Stimulated activated CD4-positive, alpha-beta T cell treated with anti-CD3 and anti-CD28 coated beads, Interleukin-4, amount 100 ng/mL, for 1 hour (primary cell): ENCODE measurements at regions not wholly inside any gene's neighbourhood (a gene's known extent, or its start where the extent isn't known, plus 50 kb on each side); places are given as distances from the start of the nearest gene placed in this dataset.

Experiments used
- DNase-seq: peaks from one replicate; pipeline ENCODE4 v3.0.0-alpha.2; 2020

DNA sequence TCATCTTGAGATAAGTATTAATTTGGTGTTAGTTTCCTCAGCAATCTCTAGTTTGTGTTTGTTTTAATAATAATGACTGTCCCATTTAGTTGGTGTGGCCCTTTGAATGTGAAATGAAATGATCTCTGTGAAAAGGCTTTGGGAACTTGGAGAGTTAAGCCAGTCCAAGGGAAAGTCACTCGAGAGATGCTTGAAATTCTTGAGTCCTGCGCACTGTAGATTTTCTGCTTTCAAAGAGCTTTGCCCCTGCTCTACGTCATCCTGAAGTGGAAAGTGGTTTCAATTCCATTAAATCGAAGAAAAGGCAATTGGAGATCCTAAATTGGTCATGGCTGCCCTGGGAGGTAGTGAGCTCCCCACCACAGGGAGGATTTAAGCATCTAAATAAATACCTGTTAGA is 403.8 kb downstream of the ZNF536 start:
- DNase-seq: no peak

DNA sequence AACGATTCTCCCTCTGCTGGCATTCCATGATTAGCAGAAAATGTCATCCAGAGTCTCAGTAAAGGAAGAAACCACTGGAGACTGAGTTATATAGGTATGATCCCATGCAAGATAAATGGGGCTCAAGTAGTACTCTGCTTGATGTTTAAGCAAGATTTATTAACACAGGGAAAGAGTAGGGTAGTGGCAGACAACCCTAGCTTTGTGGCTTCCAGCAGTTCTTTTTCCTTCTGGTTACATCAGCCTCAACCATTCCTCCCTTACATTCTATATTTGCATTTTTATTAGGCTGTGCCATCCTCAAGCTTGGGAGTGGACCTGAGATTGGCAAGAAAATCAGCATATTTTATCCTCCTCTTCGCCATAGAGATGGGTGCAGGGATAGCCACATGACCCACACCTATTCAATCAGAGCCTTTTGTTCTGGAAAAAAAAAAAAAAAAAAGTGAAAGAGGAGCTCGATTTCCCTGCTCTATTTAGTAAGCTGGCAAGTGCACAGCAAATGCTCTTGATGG is 402.1 kb downstream of the ZNF536 start:
- DNase-seq: no peak

DNA sequence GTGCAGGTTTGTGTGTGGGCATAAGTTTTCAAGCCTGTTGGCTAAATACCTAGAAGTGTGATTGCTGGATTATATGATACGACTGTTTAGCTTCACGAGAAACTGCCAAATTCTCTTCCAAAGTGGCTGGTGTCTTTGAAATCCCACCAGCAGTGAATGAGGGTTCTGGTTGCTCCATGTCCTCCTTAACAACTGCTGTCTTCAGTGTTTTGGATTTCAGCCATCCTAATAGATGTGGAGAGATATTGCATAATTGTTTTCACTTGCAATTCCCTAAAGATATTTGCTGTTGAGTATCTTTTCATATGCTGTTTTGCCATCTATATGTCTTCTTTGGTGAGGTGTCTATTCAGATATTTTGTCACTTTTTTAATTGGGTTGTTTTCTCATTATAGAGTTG is 390.5 kb downstream of the ZNF536 start:
- DNase-seq: no peak

DNA sequence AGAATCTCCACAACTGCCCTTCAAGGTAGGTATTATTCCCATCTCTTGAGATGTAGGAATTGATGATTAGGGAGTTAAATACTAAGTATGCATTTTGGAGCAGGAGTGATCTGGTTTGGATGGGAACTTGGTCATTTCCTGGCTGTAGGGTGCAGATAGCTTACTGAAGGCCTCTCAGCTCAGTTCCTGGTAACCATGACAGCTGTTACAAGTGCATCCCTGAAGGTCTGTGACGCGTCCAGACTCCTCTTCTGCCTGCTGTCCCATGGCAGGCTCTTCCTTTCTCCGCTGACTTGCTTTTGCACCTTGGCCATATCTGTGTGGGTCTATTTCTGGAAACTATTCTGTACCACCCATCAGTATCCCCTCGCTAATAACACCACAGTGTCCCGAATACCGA is 387.8 kb downstream of the ZNF536 start:
- DNase-seq: no peak

DNA sequence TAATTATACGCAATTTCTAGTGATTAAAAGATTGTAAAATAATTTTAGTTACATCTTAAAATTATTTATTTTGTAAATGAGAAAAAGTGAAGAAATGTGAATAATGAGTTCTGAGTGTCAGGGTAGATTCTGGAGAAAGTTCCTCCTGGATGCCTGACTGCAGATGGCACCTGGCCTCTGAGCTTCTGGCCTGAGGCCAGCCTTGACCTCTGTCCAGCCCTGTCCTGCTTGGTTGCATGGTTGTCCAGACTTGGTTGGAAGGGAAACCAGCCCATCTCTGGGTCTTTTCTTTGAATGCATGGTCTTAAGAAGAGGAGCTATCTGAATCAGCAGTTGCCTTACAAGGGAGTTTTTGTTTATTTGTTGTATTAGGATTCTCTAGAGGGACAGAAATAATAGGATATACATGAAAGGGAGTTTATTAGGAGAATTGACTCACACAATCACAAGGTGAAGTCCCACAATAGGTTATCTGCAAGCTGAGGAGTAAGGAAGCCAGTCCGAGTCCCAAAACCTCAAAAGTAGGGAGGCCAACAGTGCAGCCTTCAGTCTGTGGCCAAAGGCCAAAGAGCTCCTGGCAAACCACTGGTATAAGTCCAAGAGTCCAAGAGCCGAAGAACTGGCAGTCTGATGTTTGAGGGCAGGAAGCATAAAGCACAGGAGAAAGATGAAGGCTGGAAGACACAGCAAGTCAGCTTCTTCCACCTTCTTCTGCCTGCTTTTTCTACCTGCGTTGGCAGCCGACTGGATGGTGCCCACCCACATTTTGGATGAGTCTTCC is 385.8 kb downstream of the ZNF536 start:
- no peak for DNase-seq

DNA sequence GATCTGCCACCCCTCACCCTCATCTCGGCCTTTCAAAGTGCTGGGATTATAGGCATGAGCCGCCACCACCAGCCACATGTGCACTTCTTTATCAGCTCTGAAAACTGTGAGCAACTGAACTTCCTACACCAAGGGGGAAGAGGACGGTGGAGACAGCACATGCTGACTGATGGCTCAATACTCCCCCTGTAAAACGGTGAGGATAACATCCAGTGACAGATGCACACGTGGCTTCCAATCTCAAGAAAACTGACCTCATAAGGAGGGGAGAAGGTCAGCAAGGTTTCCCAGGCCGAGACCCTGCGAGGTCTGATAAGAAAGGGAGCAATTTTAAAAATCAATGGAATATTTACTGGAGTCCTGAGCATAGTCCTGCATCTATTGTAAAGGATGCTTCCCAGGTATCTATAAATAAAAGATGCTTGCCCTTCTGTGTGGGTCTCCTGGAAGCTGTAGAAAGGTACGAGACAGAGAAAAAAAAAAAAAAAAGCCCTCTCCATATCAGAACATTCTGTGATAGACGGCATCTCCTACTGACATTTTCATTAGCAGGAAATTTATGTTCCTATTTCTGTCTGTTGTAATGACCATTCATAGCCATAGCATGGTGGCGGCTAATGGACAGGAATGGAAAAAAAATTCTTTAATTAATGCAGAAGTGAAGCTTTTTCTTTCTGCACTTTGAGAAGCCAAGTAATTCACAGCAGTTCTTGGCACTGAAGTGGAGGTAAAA is 385.1 kb downstream of the ZNF536 start:
- no peak for DNase-seq

DNA sequence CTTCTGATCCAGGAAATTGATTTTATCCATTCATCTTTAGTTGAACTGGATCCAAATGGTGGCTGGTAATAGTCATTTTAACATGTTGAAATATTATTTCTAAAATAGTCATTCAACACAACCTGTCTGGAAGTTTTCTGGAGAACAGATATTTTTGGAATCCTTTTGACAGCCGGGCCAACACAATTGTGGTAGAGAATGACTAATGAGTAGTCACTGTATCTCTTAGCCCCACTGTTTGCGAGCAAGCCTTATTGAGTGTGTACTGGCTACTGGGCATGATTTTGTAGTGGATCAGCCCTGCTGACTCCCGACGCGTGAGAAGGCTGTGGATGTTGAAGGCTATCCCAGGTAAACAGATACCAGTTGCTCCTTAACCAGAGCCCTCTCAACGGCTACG is 383.4 kb downstream of the ZNF536 start:
- DNase-seq: no peak

DNA sequence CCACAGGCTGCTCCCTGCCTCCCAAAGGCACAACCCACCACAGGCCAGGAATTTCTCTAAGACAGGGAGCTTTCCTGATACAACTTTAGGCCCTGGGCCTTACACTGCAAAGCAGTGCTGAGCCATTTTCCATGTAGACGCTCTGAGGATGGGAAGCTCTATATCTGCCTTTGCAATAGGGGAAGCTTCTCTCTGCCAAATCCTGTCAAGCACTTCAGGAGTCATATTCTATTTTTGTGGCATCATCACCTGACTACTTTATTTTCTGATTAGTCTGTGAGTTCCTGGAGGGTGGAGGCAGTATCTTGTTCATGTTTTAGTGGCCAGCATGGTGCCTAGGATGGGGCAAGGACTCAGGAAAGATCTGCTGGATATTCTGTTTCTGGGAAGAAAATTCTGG is 382.0 kb downstream of the ZNF536 start:
- no peak for DNase-seq

DNA sequence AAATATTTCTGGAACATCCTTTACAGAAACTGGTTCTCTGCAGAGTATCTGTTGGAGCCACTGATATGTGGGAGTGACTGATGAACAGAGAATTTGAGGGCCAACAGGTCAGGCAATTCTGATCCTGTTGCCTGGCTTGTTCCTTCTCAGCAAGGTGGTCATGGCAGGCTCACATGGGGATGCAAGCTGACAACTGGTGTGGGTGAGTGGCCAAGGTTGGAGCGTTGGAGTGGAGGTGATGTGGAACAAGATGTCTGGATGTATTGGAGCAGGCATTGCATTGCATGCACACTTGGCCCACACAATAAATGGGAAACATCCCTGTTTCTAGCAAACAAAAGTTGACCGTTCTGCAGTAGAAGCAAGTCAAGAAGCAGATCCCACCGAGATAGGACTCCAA is 380.7 kb downstream of the ZNF536 start:
- DNase-seq: no peak

DNA sequence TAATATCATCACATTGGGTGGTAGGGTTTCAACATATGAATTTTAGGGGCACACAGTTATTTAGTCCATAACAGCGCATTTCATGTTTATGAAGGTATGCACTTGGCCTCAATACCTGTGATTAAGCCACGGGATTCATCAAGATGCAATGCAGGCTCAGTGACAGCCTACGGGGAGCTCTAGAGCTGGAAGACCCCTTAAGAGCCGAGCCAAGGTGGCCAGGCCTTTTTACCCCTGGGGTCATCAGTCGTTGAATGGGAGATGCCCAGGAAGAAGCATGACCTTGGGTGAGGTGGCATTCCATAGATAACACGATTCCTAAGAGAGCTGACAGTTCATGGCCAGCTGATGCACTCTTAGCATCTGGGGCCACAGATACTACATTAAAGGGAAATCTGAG is 380.0 kb downstream of the ZNF536 start:
- no peak for DNase-seq

DNA sequence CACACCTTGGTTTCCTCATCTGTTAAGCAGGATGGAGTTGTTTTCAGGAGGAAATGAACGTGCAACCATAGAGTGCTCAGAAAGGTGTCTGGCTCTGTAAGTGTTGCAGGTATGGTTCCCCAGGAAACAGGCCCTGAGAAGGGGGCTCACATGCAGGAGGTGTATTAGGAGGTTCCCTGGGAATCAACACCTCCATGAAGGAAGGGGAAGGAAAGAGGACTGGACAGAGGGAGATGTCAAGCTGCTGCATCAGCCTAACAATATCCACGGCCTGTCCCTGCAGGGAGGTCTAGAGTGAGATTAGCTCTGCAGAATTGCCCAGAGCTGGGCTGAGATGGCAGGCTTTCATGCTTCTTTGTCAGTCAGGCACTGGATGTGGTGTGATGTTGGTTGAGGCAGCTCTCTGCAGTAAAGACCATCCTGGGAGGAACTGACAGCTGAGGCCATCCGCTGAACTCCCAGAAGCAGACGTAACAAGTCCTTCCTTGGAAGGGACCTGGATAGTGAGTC is 373.3 kb downstream of the ZNF536 start:
- no peak for DNase-seq

DNA sequence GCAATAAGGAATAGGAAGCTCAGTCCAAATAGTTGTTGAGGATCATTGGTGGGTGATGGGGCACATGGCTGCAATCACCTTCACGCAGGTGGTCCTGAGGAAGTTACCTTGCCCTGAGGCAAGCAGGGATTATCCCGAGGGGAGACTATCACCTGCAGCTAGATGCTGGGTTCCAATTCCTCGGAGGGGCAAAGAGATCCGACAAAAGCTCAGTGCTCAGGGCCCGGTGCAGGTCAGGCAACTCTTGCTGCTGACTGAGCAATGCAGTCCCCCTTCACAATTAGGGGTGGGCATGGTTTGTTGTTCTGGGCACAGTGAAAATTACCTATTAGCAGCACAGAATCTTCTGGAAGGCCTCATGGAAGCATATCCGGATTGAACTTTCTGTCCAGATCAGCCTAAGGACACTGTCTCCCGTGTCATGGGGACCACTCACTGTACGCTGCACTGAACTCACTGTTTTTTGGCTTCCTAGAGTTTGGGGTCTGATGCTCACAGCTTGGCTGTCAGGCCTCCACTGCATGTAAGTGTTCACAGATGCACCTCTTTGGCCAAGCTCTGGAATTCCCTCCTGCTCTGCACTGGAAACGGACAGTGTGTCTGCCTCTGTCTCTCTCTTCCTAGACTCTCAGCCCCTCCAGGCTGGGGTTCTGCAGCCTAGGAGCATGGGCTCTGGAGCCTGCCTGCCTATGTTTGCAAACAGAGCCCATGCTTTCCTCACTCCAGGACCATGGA is 372.7 kb downstream of the ZNF536 start:
- no peak for DNase-seq

DNA sequence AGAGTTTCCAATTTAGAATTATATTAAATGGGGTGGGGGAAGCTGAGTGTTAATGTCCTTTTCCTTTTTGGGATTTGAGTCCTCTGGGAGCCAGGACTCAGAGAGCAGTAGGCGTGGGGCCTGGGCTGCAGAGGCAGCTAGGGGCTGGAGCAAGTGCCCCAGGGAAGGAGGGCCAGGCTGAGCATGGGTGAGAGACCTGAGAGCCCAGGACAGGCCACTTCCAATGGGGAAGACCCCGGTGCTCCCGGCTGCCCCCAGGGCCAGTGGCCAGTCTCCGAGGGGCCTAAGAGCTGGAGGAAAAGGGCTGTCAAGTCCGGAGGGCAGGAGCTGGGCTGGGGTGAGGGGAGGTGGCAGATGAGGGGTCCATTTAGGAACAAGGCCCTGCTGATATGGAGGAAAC is 371.5 kb downstream of the ZNF536 start:
- DNase-seq: no peak

DNA sequence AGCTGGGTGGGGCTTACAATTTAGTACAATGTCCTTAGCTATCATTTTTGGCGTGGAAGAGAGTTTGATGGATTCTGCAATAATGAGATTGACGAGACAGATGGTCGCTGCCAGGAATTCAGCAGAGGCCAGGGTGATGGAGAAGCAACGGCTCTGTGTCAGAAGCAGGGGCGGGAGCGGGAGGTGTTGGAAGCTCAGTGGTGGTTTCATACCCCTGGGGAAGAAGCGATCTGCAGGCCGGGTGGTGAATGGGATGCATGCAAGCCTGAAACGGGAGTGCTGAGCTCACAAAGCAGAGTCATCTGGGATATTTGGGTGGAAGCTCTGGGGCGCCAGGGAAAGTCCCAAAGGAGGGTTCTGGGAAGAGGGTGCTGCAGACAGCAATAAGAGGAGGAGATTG is 370.8 kb downstream of the ZNF536 start:
- DNase-seq: no peak

DNA sequence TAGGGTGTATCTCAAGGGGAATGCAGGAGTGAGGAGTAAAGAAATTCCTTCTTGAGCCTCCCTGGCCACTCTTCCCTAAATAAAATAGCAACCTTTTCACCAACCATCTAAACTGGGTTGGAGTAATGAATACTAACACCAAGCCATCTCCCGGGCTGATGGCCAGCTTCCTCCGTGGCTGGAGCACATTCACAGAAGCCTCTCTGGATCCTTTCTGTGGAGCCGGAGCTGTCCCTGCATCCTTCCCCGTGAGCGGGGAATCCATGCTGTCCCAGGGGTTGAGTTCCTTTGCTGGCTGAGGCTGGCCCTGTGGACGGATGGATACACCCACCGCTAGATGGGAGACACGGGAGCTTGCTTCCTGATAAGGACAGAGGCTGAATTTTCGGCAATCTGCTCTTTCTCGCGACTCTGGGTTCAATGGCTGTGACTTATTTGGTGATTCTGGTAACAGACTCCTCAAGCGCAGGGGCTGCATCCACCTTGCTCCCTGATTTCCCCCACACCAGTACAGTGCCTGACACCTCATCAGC is 370.3 kb downstream of the ZNF536 start:
- DNase-seq: no peak

DNA sequence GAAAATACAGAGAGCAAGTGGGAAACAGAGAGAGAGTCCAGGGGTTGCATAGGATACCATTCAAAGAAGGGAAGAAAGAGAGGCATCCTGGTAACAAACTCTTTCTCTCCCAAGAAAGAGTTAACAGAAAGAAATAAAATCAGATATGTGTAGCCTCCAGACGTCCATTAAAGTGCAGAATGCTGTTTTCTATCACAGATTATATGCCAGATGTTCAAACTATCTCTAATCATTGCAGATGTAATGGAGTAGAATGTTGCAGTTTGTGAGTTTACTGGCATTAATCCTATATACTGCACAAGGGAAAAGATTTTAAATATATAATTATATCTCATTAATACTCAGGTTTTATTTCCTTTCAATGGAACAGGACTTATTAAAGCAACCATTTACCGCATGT is 369.4 kb downstream of the ZNF536 start:
- DNase-seq: no peak

DNA sequence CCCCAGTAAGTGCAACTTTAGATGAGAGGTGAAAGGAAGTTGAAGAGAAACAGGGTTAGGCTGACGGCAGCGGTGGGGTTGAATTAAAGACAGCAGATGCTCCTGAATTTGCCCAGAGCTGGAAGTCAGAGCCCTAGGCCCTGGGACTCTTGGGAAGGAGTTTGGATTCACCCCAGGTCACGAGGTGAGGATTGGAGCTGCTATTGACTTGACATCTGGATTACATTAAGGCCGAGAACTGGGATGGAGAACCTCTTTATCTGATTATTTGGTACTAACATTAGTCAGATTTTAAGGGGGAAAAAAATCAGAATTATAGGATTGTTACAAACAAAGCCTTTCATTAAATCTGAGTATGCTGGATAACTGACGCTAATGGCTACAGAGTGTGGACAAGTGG is 367.2 kb downstream of the ZNF536 start:
- no peak for DNase-seq

DNA sequence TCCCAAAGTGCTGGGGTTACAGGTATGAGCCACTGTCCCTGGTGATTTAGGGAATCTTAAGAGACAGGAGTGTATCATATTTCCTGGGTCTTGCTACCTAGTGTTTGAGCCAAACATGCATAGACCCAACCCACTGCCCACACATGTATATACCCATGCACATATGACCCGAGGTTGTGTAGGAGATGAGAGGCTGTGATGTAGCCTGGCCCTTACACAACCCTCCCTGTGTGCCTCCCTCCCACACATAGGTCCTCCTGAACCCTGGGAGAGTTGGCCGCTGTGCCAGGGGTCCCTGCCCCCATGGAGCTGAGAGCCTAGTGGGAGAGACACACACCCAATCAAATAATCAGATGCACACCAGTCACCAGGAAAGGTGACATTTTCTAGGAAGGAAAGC is 365.9 kb downstream of the ZNF536 start:
- no peak for DNase-seq

DNA sequence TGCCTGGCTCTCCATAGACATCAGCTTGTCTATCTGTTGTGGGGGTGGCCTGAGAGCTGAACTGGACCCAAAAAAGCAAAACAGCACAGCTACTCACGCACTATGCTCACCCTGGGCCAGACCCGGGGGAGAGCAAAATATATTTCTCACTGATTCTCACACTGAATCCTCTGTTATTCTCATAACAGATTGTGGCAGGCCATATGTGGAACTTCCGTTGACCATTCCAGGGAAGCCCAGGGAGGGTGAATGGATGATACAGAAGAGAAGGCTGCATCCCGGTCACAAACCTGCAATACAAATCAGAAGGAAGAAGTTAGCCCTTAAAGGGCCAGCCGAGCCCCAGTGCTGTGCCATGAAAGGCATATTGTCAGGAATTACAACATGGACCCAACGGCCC is 362.5 kb downstream of the ZNF536 start:
- no peak for DNase-seq

DNA sequence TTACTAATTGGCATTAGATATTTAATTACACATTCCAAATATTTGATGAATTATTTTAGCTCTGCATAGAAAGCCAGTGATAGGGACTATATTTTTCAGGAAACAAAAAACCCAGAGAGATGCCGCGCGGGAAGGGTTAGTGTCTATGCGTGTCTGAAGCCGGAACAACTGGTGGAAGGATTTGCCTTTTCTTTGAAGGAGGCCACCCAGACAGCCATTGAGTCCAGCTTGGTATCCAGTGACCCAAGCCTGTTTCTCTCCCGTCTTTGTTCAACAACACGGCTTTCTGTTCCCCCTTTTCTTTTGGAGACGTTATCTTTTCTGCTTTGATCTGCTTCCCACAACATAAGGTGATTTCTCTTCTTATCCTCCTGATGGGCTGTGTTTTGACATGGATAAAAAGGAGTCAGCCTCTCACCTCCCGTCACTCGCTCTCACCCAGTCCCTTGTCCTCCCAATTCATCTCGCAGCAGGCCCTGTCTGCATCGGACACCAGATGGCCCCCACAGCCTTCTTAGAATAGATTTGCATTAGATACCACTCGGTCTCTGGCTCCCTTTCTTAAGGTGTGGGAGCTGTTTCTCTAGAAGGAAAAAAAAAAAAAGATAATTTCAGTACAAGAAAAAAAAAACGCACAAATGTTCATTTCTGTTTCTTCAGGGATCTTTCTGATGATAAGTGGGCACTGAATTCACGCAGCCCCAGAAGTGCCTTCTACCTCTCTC is 361.8 kb downstream of the ZNF536 start:
- DNase-seq: no peak

DNA sequence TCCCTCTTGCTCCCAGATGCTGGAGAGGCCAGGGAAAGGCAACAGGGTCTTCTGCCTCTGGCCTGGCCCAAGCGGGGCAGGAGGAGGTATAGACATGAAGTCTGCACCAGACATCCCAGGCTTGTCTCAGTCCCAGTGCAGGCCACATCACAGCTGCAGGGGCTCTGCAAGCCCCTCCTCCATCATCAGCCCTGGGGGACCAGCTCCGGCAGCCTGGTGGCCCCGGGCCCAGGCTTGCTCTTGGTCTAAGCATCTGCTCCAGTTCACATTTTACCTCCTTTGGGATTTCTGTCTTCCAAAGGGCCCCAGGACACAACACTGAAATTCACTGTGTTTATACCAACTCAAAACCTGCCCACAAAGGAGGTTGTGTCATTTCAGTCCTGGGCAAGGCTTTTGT is 359.4 kb downstream of the ZNF536 start:
- no peak for DNase-seq

DNA sequence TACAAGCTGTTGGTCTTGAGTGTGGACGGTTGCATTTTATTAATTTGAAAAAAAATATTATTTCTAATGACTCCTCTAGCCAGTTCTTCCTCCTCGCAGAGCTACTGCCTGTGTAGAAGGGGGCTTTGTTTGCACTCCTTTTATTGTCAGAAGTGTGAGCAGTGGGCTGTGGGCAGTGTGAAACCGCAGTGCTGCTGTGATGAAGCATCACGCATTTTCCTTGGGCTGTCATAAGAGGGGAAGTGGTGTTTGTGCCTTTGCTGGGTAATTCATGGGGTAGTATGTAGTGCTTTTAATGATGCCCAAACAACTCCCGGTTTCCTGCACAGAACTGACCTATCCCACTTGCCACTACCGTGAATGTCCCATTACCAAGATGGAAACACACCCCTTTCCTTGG is 357.3 kb downstream of the ZNF536 start:
- DNase-seq: no peak

DNA sequence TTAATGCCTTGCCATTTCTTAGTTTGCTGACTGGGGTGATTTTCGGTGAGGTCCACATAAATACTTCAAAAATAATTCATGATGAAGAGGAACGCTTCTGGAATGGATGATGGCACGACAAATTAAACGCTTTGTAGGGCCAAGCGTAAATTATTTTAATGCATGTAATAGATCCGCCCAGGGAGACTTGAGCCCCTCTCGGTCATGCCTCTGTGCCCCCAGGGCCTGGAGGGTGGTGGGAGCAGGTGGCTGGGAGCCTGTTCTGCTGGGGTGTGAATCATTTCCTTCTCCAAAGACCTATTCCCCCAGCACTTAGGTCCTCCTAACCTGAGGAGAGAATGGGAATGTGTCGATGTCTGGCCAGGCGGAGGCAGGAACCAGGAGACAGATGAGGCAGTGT is 350.6 kb downstream of the ZNF536 start:
- no peak for DNase-seq
